GM04503 (cell line): ENCODE measurements at regions not wholly inside any gene's neighbourhood (a gene's known extent, or its start where the extent isn't known, plus 50 kb on each side); places are given as distances from the start of the nearest gene placed in this dataset.

Experiments used
- DNase-seq: peaks from one replicate; pipeline ENCODE4 v3.0.0-alpha.2; 2012; ENCODE audit warnings: low read depth

DNA sequence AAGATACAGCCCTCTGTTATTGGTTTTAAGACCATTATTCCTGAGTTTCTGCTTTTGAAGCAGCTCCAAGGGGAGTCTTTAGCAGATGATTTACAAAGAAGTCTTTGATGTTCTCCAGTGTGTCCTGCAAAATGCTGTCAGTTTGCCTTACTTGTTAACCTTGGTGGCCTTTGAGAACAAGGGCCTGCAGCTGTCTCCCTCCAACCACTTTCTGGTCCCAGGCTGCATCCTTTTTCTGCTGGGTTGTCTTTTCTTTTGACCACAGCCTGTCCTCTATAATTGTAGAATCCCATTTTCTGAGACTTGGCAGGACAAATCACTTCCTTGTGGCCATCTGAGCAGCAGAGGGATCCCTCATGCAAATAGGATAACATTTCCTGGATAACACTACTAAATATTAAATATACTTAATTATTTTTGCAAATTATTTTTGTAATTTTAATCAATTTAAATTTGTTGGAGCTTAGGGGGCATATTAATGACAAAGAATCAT lies 281.4 kb downstream of the DMRT2 start:
- no peak for DNase-seq

GRCh38 chr9:1332156-1332555 lies 282.0 kb downstream of the DMRT2 start:
- no peak for DNase-seq

- no peak for DNase-seq
Measured at GRCh38 chr9:1335174-1335573, 285.0 kb downstream of the DMRT2 start.

GRCh38 chr9:1337169-1337568 lies 287.0 kb downstream of the DMRT2 start:
- no peak for DNase-seq

GRCh38 chr9:1340390-1340789 lies 290.2 kb downstream of the DMRT2 start:
- no peak for DNase-seq

DNA sequence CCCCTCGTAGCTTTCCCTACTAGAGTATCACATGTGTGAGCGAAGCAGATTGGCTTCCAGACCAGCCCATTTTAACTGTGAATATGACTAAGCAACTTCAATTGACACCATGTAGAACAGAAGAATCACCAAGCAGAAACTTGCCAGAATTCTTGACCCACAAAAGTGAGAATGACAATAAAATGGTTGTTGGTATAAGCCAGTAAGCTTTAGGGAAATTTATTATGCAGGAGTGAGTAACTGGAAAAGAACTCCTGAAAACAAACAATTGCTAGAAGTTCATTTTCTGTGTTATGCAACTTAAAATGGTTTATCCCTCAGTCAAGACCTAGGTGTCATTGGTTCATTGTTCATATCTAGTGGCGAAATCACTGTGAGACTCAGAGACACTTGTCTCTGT lies 303.1 kb downstream of the DMRT2 start:
- no peak for DNase-seq

DNA sequence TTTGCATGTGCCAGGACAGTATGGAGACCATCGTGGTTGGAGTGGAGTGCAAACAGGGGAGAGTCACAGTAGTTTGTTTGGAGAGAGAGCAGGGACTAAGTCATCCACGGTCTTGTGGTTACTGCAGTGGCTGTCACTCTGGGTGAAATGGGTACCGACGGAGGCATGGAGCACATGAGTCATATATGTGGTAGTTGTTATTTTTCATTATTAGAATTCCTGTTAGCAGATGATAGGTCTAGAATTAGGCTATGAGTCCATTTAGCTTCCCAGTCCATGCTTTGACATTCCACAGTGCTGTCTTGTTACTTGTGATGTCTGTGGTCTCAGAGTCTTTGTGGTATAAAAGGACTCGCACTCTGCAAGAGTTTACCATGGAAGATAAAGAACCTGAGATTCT lies 303.9 kb downstream of the DMRT2 start:
- no peak for DNase-seq

DNA sequence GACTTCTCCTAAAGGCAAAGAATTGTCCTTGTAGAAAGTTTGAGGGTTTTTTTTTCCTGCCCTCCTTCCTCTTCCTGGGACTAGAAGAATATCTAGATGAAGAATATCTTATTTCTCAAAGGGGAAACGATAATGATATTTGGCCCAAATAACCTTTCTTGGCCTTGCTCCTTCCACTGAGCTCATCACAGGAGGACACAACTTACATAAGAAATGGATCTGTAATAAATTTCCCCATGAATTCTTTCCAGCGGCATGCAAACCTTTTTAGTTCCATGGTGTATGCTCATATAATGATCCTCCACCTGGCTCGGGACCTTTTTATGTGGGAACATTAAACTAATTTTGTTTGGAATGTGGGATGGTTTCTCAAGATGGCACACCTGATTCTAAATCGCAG lies 304.4 kb downstream of the DMRT2 start:
- DNase-seq, result no peak

DNA sequence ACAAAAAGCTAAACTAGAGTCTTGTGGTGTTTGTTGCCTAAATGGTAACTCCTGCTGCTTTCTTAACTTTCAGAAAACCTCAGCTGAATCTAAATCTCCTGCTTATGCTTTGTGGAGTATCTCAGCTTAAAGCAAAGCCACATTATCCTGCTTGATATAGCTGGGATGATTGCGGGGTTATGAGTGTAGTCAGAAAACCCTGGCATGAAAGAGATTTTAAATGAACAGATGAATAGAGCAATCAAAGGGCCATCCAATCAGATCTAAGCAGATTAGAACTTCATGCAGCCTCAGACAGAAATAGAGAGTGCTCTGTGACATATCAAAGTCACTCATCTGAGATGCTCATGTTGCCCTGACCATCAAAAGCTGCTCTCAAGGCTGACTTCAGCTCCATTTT lies 305.5 kb downstream of the DMRT2 start:
- DNase-seq, result no peak

DNA sequence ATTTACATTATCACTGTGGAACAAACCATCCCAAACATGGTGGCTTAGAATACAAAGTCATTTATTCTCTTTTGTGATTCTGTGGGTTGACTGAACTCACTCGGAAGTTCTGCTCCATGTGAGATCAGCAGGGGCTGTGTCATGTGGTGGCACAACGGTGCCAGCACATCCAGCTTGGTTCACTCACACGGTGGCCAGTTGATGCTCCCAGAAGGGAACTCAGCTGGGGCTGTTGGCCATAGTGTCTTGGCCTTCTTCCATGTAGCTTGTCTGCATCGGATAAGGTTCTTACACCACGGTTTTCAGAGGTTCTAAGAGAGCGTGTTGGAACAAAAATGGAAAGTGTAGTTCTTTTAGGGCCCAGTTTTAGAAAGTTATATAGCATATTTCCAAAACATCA lies 312.7 kb downstream of the DMRT2 start:
- no peak for DNase-seq

DNA sequence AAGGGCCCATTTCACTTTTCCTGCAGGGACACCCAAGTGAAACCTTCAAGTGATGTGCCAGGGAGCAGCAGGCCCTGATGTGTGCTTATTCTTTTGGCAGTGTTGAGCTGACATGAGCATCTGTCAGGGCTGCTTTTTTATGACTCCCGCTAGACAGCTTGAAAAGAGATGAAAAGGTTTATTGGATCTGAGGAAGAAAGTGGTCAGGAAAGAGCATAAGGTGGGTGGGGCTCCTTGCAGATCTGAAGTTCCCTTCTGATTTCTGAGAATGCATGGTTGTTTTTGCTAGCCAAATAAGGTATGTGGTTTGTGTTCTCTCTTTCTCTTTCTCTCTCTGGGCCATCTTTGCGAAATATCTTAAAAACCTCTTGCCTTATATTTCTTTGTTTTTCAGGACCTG lies 316.1 kb downstream of the DMRT2 start:
- no peak for DNase-seq

GRCh38 chr9:1369297-1369696 lies 319.1 kb downstream of the DMRT2 start:
- no peak for DNase-seq

GRCh38 chr9:1373445-1373844 lies 323.3 kb downstream of the DMRT2 start:
- no peak for DNase-seq

DNA sequence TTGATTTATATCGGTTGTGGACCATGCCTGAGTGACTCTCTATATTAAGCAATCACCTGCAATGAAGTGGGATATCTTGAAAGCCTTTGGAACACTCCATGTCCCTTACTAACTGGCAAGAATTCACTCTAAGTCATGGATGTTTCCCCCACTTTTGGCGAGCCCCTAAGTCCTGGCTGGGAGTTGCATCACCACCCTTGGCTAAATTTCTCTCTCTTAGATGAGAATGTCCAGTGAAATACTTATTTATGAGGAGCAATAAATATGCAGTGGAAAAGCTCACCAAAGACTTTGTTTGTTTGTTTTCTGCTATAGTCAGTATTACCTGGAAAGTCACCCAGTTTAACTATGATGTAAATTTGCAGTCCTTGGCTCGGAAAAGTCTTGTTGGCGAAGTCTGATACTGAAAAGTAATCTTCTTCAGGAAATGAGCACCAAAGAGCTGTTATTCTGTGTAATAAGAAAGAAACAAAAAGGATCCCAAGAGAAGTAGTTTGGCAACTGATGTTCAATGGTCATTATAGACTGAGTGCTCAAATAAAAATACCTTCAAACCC lies 333.8 kb downstream of the DMRT2 start:
- no peak for DNase-seq

GRCh38 chr9:1384816-1385215 lies 334.7 kb downstream of the DMRT2 start:
- DNase-seq, result no peak

DNA sequence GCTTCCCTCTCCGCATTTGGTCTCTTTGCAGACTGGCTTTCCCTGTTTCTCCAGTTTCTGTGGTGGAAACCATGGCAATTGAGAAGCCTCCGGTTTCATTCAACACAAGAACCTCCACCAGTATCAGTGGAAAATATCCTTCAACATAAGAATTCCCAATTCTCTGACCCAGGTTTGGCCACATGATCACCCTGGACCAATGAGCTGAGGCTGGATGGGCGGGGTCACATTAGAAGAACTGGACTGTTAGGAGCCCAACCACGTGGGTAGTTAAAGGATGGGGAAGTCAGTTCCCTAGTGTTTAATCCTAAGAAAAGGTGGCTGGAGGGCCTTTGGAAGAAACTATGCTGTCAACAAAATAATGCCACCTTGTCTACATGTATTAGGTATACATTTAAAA lies 336.3 kb downstream of the DMRT2 start:
- DNase-seq, result no peak

- DNase-seq, result no peak
Measured at GRCh38 chr9:1388216-1388615, 338.1 kb downstream of the DMRT2 start.

GRCh38 chr9:1400983-1401382 lies 350.8 kb downstream of the DMRT2 start:
- no peak for DNase-seq

GRCh38 chr9:1404940-1405339 lies 354.8 kb downstream of the DMRT2 start:
- no peak for DNase-seq

- no peak for DNase-seq
Measured at GRCh38 chr9:1411826-1412225, 361.7 kb downstream of the DMRT2 start.

DNA sequence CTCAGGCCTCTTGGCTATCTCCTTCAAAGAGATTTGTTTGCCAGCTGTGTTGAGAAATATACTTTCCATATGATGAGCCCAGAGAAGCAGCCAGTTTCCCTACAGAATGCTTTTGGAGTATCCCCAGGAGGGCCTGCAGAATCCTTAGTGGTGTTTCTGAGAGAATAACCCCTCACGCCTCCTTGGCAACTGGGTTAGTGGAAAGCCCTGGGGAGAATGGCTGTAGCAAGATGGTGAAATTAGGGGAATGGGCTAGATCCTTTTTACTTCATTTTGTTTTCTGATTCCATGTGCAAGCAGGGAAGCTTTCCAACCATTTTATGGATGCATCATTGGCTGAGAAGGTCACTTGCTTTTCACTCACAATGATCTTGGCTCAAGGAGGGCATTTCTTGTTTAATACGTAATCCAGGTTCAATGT lies 364.6 kb downstream of the DMRT2 start:
- DNase-seq, result no peak

DNA sequence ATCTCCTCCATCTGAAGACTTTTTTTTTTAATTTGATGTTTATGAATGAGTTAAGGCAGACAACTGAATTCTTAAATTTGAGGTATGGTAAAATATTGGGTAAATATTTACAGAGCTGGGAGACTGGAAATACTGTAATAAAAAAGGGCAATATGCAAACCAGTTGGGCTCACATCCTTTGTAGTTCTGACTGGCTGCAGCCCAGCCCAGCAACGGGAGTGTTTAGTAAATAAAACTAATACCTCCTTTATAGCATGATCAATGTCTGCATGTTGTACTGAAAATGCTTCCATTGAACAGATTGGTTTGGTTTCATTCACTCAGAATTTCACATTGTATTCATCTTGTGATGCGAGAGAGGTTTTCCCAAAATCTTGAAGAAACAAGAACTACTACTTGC lies 365.0 kb downstream of the DMRT2 start:
- no peak for DNase-seq

GRCh38 chr9:1416261-1416660 lies 366.1 kb downstream of the DMRT2 start:
- no peak for DNase-seq

DNA sequence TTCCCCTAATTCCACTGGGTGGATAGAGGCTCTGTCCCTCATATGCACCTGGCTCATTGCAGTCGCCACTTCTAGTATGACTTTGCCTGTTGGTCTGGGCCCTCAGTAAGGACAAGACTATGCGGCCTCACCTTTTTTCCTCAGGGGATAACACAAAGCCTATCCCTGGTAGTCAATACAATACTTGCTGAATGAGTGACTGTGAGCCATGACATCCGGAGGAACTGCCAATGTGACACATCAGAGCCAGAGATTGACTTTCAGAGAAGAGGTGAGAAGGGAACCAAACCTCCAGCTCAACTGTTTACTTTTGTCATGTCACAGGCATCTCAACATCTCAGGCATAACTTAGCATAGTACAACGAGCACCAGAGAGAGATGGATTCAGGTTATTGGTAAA lies 371.3 kb downstream of the DMRT2 start:
- no peak for DNase-seq

GRCh38 chr9:1427875-1428274 lies 377.7 kb downstream of the DMRT2 start:
- no peak for DNase-seq
